NB4 (cell line): ENCODE measurements at regions not wholly inside any gene's neighbourhood (a gene's known extent, or its start where the extent isn't known, plus 50 kb on each side); places are given as distances from the start of the nearest gene placed in this dataset.
A peak's percentile ranks its signal among the peaks of the same experiment; 100 is the strongest.

ENCODE experiments used
- DNase-seq: peaks from one replicate; pipeline ENCODE4 v3.0.0; 2010; ENCODE audit warnings: low read depth
- H3K4me3 ChIP-seq: one replicate; pipeline ENCODE4 v1.5.1; 2011; ENCODE audit warnings: mild to moderate bottlenecking, low read depth, low read length, moderate library complexity
- CTCF ChIP-seq: IDR thresholded peaks from one replicate; pipeline ENCODE4 v1.5.1; 2012; ENCODE audit warnings: low read depth, low read length
- MAX ChIP-seq: IDR thresholded peaks from 2 replicates; pipeline ENCODE4 v1.6.1; 2011; ENCODE audit warnings: low read depth, low read length
- MYC ChIP-seq: IDR thresholded peaks from 2 replicates; pipeline ENCODE4 v1.6.1; 2011; ENCODE audit warnings: low read depth, low read length
- POLR2A ChIP-seq: IDR thresholded peaks from 2 replicates; pipeline ENCODE4 v1.6.1; 2011; ENCODE audit warnings: mild to moderate bottlenecking; ENCODE audit not compliant: insufficient read length; ENCODE audit errors: extremely low read depth

- H3K4me3 ChIP-seq, result no peak overlapping the region
- TF ChIP-seq MYC, result no peak
- no peak for TF ChIP-seq POLR2A
- no peak for TF ChIP-seq CTCF
- TF ChIP-seq MAX, result no peak
- DNase-seq, result no peak
These were observed 199.3 kb downstream of the SEC61B start for GRCh38 chr9:99421369-99421768.

DNA sequence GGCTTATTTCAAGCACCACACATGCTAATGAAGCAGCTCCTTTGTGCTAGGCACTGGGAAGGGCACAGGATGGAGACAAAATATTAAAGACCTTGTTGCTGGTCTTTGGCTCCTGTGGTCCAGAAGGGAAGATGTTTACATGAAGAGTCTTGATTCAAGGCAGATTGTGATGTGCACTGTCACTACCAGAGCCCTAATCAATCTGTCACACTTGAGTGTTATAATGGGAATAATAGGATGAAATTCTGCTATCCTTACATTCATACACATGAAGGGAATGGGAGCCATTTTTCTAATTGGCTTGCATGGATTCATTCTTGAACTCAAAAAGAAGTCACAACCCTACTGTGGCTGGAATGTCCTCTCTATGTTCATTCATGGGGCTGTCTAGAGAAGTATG lies 203.0 kb downstream of the SEC61B start:
- TF ChIP-seq CTCF (no peak), POLR2A (no peak)
- no peak overlapping the region for H3K4me3 ChIP-seq
- no peak for DNase-seq

GRCh38 chr9:99425923-99426842 lies 204.1 kb downstream of the SEC61B start:
- DNase-seq, result no peak
- H3K4me3 ChIP-seq, result no peak overlapping the region
- TF ChIP-seq POLR2A (no peak), CTCF (no peak), MAX (no peak), MYC (no peak)

- no peak for TF ChIP-seq MYC
- no peak for TF ChIP-seq MAX
- TF ChIP-seq CTCF, result no peak
- no peak for TF ChIP-seq POLR2A
- no peak overlapping the region for H3K4me3 ChIP-seq
- DNase-seq, result no peak
These were observed 205.2 kb downstream of the SEC61B start for GRCh38 chr9:99427260-99427659.

DNA sequence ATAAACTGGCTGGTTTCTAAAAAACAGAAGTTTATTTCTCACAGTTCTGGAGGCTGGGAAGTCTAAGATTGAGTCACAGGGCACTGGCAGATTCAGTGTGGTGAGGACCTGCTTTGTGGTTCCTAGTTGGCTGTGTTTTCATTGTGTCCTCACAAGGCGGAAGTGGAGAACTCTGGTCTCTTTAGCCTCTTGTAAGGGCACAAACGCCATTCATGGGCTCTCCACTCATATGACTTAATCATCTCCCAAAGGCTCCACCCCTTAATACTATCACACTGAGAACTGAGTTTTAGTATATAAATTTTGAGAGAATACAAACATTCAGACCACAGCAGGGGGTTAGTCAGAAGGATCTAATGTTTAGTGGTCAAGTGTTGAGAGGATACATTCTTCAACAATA lies 208.2 kb downstream of the SEC61B start:
- no peak for TF ChIP-seq CTCF
- TF ChIP-seq MYC, result no peak
- no peak for TF ChIP-seq POLR2A
- no peak for TF ChIP-seq MAX
- no peak overlapping the region for H3K4me3 ChIP-seq
- DNase-seq, result peak; percentile 44

DNA sequence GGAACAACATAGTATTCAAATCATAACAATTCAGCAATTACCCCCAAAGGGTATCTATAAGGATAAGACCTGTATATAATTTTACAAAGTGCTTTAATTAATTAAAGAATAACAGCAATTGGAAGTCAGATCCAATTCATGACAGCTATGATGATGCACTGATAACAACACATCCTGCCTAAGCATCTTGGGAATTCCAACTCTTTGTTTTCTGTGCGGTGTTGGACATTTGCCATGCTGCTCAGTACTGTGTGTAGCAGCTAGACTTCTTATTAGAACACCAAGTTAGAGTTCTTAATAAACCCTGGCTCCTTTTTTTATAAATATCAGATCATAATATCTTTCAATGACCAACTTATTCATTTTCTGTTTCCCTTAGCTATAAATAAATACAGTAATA lies 209.0 kb downstream of the SEC61B start:
- no peak for DNase-seq
- TF ChIP-seq MAX (no peak), POLR2A (no peak), CTCF (no peak), MYC (no peak)
- no peak overlapping the region for H3K4me3 ChIP-seq
